IMR-90 (cell line): ENCODE measurements at regions not wholly inside any gene's neighbourhood (a gene's known extent, or its start where the extent isn't known, plus 50 kb on each side); places are given as distances from the start of the nearest gene placed in this dataset.

Source experiments
- ATAC-seq: fragments of 200-7000 bp; cut with Tn5 transposase; 2 replicates; pipeline ENCODE4 v1.9.1; 2020; ENCODE audit warnings: low read depth, mild to moderate bottlenecking, moderate library complexity
- BruUV-seq: library from RNA; stranded (reverse); fragments of 400-500 nt; replicated peaks from 2 replicates; lab custom pipeline; 2021; lab: Mats Ljungman, UMichigan
- CTCF ChIA-PET: fragments of 300-600 bp; formaldehyde crosslinking; extraction: SDS; loops from one replicate; lab custom pipeline; 2021; ENCODE audit warnings: antibody characterized with exemption; lab: Yijun Ruan, JAX
- POLR2A ChIA-PET: fragments of 300-600 bp; sonication (Branson Sonifier 250); formaldehyde crosslinking; loops from one replicate; lab custom pipeline; 2022; ENCODE audit warnings: antibody characterized with exemption; ENCODE audit not compliant: unreplicated experiment; lab: Charles Lee
- DNase-seq: peaks from one replicate; pipeline ENCODE4 v3.0.0; 2013
- H2AFZ ChIP-seq: replicated peaks from 2 replicates; pipeline ENCODE3; 2013; ENCODE audit warnings: low read length, mild to moderate bottlenecking; ENCODE audit not compliant: poor library complexity
- H2AK5ac ChIP-seq: 2 replicates; pipeline ENCODE4 v1.6.1; 2013; ENCODE audit warnings: low read depth, low read length, inconsistent platforms
- H2AK9ac ChIP-seq: replicated peaks from 2 replicates; pipeline ENCODE3; 2013; ENCODE audit warnings: mild to moderate bottlenecking, low read depth, low read length, moderate library complexity; ENCODE audit not compliant: poor library complexity
- H2BK120ac ChIP-seq: 2 replicates; pipeline ENCODE4 v1.6.1; 2013; ENCODE audit warnings: low read depth, low read length, inconsistent platforms
- H2BK15ac ChIP-seq: 3 replicates; pipeline ENCODE4 v1.6.1; 2013; ENCODE audit warnings: low read depth, low read length, inconsistent platforms
- H2BK20ac ChIP-seq: 2 replicates; pipeline ENCODE4 v1.6.1; 2013; ENCODE audit warnings: low read depth, mild to moderate bottlenecking, inconsistent platforms, low read length, moderate library complexity
- H2BK5ac ChIP-seq: 2 replicates; pipeline ENCODE4 v1.6.1; 2013; ENCODE audit warnings: mild to moderate bottlenecking, low read depth, low read length, inconsistent platforms; ENCODE audit not compliant: poor library complexity, severe bottlenecking
- H3K14ac ChIP-seq: replicated peaks from 2 replicates; pipeline ENCODE4 v1.6.1; 2013; ENCODE audit warnings: low read depth, low read length, inconsistent platforms
- H3K18ac ChIP-seq: 2 replicates; pipeline ENCODE4 v1.6.1; 2013; ENCODE audit warnings: low read depth, low read length, control low read depth
- H3K23ac ChIP-seq: 2 replicates; pipeline ENCODE4 v1.6.1; 2013; ENCODE audit warnings: low read depth, low read length, inconsistent platforms
- H3K27ac ChIP-seq: 2 replicates; pipeline ENCODE4 v1.5.1; 2013; ENCODE audit warnings: mild to moderate bottlenecking, control low read depth, low read length; ENCODE audit not compliant: insufficient read depth
- H3K27me3 ChIP-seq: 2 replicates; pipeline ENCODE4 v1.6.1; 2013; ENCODE audit warnings: low read length; ENCODE audit not compliant: control insufficient read depth, insufficient read depth
- H3K36me3 ChIP-seq: 2 replicates; pipeline ENCODE4 v1.6.1; 2013; ENCODE audit warnings: low read length, mixed read lengths; ENCODE audit not compliant: control insufficient read depth, insufficient read depth
- H3K4ac ChIP-seq: 2 replicates; pipeline ENCODE4 v1.6.1; 2013; ENCODE audit warnings: low read depth, low read length, inconsistent platforms
- H3K4me1 ChIP-seq: 2 replicates; pipeline ENCODE4 v1.6.1; 2013; ENCODE audit warnings: low read length, mixed read lengths; ENCODE audit not compliant: control insufficient read depth, insufficient read depth
- H3K4me2 ChIP-seq: 2 replicates; pipeline ENCODE4 v1.6.1; 2013; ENCODE audit warnings: low read depth, mild to moderate bottlenecking, control low read depth, low read length, moderate library complexity
- H3K4me3 ChIP-seq: 2 replicates; pipeline ENCODE4 v1.5.1; 2013; ENCODE audit warnings: low read depth, mild to moderate bottlenecking, control low read depth, low read length, moderate library complexity; ENCODE audit not compliant: insufficient read depth
- H3K56ac ChIP-seq: 2 replicates; pipeline ENCODE4 v1.6.1; 2013; ENCODE audit warnings: low read length, inconsistent platforms; ENCODE audit not compliant: insufficient read depth; ENCODE audit errors: extremely low read depth
- H3K79me1 ChIP-seq, 2 experiments: 2 replicates each; pipeline ENCODE4 v1.6.1; 2013; ENCODE audit warnings: low read length in 2 of 2, inconsistent platforms in 1 of 2, low read depth in 1 of 2
- H3K9ac ChIP-seq: 2 replicates; pipeline ENCODE4 v1.6.1; 2013; ENCODE audit warnings: low read depth, low read length, control low read depth
- H3K9me1 ChIP-seq: 2 replicates; pipeline ENCODE4 v1.6.1; 2013; ENCODE audit warnings: low read length, inconsistent platforms; ENCODE audit not compliant: insufficient read depth
- H3K9me3 ChIP-seq: 2 replicates; pipeline ENCODE4 v1.6.1; 2013; ENCODE audit warnings: low read length; ENCODE audit not compliant: control insufficient read depth, insufficient read depth
- H4K20me1 ChIP-seq: 2 replicates; pipeline ENCODE4 v1.6.1; 2013; ENCODE audit warnings: low read length, inconsistent platforms; ENCODE audit not compliant: insufficient read depth
- H4K5ac ChIP-seq: 2 replicates; pipeline ENCODE4 v1.6.1; 2013; ENCODE audit warnings: mild to moderate bottlenecking, low read depth, low read length, control low read depth
- H4K8ac ChIP-seq, 2 experiments: 2 replicates each; pipeline ENCODE4 v1.6.1; 2013; ENCODE audit warnings: low read depth in 2 of 2, low read length in 2 of 2, control low read depth in 1 of 2, inconsistent platforms in 1 of 2
- H4K91ac ChIP-seq: 2 replicates; pipeline ENCODE4 v1.6.1; 2013; ENCODE audit warnings: low read depth, low read length, inconsistent platforms; ENCODE audit not compliant: insufficient read depth
- BHLHE40 ChIP-seq: fragments of 150-350 bp; IDR thresholded peaks from 2 replicates; pipeline ENCODE4 v1.6.1; 2016; ENCODE audit warnings: mild to moderate bottlenecking, low read depth, low read length
- CEBPB ChIP-seq: IDR thresholded peaks from 2 replicates; pipeline ENCODE4 v1.6.1; 2012; ENCODE audit warnings: low read depth, low read length, improper control_type of control experiment
- CHD1 ChIP-seq: IDR thresholded peaks from 2 replicates; pipeline ENCODE4 v1.6.1; 2012; ENCODE audit warnings: low read depth, low read length, improper control_type of control experiment
- MAZ ChIP-seq: IDR thresholded peaks from 2 replicates; pipeline ENCODE4 v1.6.1; 2012; ENCODE audit warnings: low read depth, mild to moderate bottlenecking, low read length, improper control_type of control experiment, moderate library complexity, borderline replicate concordance
- POLR2A ChIP-seq: IDR thresholded peaks from 2 replicates; pipeline ENCODE4 v1.6.1; 2012; ENCODE audit warnings: mild to moderate bottlenecking, low read depth, low read length
- RFX5 ChIP-seq: IDR thresholded peaks from 2 replicates; pipeline ENCODE4 v1.8.0; 2012; ENCODE audit warnings: low read depth, mild to moderate bottlenecking, low read length, moderate library complexity
- dilution Hi-C: fragments of 300-500 bp; cut with HindIII; formaldehyde crosslinking; loops from one replicate; pipeline ENCODE4 v1.14.3; 2018; ENCODE audit warnings: low sequenced_read_pairs; ENCODE audit not compliant: unreplicated experiment
- in situ Hi-C: fragments of 300-500 bp; cut with MboI; formaldehyde crosslinking; loops from 3 replicates; pipeline ENCODE4 v1.14.3; 2019; ENCODE audit warnings: low sequenced_read_pairs, inconsistent platforms, mixed read lengths
- intact Hi-C: fragments of 100-400 bp; cut with micrococcal nuclease; formaldehyde crosslinking; loops from 2 replicates; pipeline ENCODE4 v1.10.0; 2022

DNA sequence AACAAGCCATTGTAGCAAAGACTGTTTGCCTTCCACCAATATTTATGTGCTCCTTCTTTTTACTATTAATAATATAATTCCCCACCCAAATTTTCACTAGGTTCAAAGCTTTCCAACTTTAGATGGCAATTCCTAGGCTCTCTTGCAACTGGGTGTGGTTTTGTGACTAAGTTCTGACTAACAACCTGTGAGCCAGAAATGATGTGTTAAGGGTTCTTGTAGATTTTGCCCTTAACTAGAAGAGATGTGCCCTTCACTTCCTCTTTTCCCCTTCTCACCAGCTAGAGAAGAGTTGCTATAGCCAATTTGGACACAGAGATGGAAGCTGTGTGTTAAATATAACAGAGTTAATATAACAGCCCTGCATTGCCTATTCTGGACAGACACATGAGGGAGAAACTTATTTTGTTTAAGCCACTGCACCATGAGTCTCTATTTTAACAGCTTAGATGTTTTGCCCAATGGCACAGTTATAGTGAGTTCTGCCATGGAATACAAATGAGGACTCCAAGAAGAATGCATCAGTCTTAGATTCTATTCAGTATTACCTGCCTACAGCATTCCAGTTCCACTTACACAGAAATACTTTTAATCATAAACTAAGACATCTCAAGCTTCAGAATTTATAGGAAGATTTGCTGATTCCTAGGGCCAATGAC is 216.2 kb downstream of the DUSP6 start:
- Histone ChIP-seq H2BK15ac (no peak overlapping the region), H3K9ac (no peak overlapping the region), H3K4me2 (no peak overlapping the region), H3K4ac (no peak overlapping the region), H3K27me3 (no peaks in the 10 kb centered on the region), H3K9me3 (no peaks in the 10 kb centered on the region), H2AFZ (no peak overlapping the region), H2BK120ac (no peak overlapping the region), H2BK20ac (no peak overlapping the region), H3K18ac (no peak overlapping the region), H3K9me1 (peaks cover 4% of the 10 kb centered on the region), H4K8ac (no peak overlapping the region; a peak in 1 of 4 replicates), H3K56ac (no peak overlapping the region), H4K20me1 (no peaks in the 10 kb centered on the region), H3K27ac (no peak overlapping the region), H3K79me1 (no peaks in the 10 kb centered on the region), H3K36me3 (no peaks in the 10 kb centered on the region), H2AK9ac (no peak overlapping the region), H3K14ac (no peak overlapping the region), H3K23ac (no peak overlapping the region), H4K91ac (no peak overlapping the region), H4K5ac (no peak overlapping the region), H2BK5ac (no peak overlapping the region), H2AK5ac (no peak overlapping the region), H3K4me3 (no peak overlapping the region), H3K4me1 (peaks cover 4% of the 10 kb centered on the region)
- intact Hi-C loops (no loop called here), dilution Hi-C loops (no loop called here), in situ Hi-C loops (no loop called here)
- ChIA-PET CTCF (no interaction called here), POLR2A (no interaction called here)
- DNase-seq (peak; percentile 70), ATAC-seq (0 out of 2 replicates have a peak, but pooled peaks have one; percentile 32)
- no peak for TF ChIP-seq CHD1
- TF ChIP-seq MAZ = no peak
- TF ChIP-seq RFX5 = no peak
- TF ChIP-seq BHLHE40 = no peak
- TF ChIP-seq CEBPB = no peak
- TF ChIP-seq POLR2A = no peak
- BruUV-seq = no TSS peak
